Stimulated activated CD4-positive, alpha-beta T cell treated with anti-CD3 and anti-CD28 coated beads, TNF-alpha, amount 100 ng/mL, for 4 hours (primary cell): ENCODE measurements at regions not wholly inside any gene's neighbourhood (a gene's known extent, or its start where the extent isn't known, plus 50 kb on each side); places are given as distances from the start of the nearest gene placed in this dataset.

Source experiments
- DNase-seq, 3 experiments: peaks; one replicate each; pipeline ENCODE4 v3.0.0-alpha.2; 2020; ENCODE audit warnings: low read depth in 3 of 3

DNA sequence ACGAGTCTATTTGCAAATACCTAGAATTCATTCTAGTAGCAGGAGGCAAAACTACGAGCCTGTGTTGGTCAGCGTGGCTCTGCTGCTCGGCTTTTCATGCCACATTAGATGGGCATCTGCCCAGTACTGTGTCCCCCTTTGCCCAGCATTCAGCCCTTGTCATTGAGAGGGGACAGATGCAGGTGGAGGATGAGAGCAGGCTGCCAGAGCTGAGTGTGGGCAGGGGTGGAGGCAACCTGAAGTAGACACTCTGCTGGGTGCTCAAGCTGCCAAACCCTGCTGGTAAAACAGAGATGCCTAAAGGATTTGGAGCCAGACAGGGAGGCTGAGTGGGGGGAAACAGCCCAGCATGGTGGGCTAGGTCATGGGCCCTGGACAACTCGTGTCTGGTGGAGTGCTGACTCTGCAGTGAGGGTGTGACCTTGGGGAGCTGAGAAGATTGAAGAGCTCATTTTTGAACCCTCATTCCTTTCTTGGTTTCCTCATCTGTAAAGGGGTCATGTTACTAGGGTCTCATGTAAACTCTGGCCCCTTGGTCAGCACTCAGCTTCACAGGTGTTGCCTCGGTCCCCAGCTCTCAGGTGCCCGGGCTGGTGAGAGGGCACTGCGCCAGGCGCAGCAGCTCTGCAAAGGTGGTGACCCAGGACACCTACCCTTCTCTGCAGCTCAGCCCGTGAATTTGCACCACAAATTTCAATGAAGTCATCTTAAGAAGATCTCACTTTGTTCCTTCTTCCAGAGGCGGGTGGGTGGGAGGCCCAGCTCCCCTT lies 64.2 kb upstream of the BHLHE23 start:
- no peak for DNase-seq

DNA sequence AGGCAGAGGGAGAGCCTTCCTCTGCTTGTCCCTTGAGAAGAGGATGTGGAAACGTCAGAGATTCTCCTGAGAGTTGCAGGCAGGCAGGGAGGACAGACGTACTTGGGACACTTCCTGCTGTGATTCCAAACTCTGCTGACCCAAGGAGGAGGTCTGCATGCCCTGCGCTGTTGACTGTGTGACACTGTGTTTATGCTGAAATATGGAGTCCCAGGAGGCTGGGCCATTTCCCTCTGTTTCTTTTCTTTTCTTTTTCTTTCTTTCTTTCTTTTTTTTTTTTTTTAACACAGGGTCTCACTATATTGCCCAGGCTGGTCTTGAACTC lies 63.5 kb upstream of the BHLHE23 start:
- no peak for DNase-seq

DNA sequence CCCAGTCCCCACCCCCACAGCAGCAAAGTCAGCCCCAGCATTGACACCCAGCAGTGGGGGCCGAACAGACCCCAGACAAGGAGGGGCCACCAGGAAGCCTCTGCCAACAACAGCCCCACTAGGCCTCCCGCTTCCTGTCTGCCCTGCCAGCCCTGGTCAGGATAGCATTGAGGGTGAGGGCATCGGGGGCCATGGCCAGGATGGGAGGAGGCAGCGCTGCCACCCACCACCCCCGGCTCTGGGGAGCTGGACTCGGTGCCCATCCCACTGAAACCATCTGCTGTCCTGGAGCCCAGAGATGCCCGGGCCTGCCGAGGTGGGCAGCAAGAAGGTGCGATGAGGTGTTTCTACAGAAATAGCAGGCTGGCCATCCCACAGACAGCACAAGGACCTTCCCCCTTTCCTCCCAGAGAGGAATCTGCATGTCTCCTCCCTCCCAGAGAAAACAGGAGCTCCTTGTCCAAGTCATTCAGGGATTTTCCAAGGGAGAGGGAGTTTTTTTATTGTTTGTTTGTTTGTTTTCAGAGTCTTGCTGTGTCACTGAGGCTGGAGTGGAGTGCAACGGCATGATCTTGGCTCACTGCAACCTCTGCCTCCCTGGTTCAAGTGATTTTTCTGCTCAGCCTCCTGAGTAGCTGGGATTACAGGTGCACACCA lies 62.1 kb upstream of the BHLHE23 start:
- no peak for DNase-seq

DNA sequence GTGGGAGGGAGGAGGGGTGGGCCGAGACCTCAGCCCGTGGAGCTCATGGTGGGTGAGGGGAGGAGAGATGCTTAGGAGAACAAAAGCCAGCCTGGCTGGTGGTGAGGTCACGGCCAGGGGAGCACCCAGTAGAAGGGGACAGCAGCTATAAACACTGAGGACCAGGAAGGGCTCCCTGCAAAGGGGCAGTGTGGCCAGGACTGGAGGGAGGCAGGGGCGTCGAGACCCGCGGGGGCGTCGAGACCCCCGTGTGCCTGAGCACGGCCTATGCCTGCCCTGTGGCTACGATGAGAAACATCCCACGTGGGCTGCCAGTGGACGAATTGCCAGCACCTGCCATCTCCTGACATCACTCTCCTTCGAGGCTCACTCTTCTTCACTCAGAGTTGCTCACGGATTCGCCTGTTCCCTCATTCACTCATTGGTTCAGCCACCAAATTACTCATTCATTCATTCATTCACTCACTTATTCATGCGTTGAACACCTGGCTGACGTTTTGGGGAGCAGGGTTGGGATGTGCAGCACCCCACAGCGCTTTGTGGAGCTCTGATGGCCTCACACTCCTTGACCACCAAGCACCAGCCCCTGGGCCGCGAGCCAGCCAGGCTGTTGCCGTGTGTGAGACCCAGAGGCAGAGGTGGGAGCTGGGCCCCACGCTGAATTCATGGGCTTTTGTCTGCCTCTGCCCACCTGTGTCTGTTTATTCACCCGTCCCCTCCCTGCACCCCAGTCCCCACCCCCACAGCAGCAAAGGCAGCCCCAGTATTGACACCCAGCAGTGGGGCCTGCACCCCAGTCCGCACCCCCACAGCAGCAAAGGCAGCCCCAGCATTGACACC lies 61.2 kb upstream of the BHLHE23 start:
- no peak for DNase-seq

DNA sequence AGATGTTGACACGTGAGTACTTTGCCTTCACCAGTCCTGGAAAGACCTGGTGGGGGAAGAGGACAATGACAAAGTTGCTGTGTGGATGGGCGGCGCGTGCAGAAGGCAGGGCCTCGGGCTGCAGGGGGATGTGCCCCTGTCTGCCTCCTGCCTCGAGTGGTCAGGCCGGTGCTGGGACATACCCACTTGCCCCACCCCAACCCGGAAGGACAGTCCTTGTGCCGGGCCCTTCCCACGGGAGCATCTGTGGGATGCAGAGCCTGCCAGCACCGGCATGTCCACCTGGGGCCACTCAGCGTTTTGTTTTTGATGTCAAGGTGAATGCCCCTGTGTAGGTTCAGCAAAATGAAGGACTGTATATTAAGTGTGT lies 60.5 kb upstream of the BHLHE23 start:
- DNase-seq = no peak

DNA sequence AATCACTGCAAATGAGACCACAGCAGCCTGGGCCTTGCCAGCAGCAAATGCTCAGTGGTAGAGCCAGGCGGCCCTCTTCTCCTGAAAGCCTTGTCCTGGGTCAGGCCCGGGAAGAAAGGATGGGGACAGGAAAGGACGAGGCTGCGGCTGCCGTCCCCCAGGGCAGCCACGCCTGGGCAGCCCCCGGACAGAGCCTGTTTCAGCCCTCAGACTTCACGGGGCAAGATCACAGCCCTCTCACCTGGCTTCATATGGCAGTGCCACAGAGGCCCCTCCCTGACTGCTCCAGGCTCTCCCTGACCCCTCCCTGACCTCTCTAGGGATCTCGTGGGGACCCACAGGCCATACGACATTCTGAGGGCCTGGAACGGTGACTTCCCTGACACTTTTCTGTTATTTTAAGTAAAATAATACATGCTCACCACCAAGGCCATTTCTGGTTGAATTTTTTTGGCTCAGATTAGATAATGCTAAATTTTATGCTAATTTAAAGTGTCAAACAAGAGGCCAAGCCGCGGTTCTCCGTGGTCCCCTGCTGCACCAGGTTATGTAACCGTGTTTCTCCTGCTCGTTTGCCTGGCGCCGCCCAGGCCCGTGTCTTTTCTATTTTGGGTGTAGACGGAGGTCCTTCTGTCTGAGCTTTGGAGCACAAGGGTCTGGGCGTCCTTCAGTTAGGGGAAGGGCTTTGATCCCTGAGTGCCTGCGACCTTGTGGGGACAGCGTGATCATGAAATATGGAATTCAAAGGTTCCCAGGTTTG lies 59.9 kb upstream of the BHLHE23 start:
- DNase-seq = no peak

DNA sequence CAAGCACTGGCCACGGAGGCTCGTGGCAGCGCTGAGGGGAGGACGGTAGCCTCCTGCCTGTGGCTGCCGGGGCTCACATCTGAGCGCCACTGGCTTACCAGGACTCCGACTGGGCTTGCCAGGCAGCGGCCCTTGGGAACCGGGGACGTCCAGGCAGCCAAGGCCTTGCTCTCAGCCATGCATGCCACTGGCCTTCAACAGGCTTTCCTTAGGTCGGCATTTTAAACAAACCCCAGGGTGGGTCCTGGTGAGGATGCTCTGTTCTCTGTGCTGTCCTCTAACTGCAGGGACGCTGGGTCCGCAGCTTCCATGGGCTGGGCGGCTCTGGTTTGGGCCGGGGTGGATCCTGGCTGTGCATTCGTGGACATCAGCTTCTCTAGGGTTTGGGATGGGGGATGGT lies 59.1 kb upstream of the BHLHE23 start:
- no peak for DNase-seq

DNA sequence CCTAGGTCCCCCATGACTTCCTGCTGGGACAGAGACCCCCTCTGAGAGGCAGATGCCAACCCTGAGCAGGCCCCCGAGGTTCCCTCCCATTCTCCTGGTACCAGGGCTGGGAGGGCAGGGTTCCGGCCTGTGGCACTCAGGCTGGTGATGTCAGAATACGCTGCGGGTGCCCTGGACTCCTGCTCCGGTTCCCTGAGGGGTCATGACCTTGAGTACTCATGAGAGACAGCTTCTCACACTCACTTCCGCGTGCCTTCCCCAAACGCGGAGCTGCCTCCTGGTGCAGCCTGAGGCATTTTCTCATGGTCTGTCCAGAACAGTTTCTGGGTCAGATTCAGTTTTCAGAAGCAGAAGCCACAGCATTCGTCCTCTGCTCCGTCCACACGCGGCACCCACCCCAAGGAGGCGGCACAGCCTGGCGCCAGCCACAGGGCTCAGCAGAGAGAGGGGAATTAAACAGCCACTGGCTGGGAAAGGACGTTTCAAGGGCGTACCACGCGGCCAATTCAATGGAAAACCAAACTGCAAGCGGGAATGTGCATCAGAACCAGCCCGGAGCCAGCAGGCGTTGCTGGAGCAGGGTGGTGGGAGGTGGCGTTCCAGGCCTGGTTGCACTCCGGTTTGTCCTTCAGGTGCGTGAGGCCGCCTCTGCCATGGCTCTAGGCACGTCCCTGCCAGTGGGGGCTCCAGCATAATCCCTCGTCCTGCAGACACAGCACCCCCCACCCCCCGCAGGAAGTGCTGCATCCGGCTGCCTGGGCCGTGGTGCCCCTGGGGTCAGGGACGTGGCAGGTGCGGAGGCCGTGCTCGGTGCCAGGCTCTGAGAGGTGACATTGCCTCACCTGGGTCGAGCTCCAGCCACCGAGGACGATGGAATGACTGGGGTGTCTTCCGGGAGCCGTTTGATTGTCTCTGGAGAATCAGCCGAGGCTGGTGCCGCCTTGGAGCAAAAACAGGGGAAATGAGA lies 58.3 kb upstream of the BHLHE23 start:
- no peak for DNase-seq

DNA sequence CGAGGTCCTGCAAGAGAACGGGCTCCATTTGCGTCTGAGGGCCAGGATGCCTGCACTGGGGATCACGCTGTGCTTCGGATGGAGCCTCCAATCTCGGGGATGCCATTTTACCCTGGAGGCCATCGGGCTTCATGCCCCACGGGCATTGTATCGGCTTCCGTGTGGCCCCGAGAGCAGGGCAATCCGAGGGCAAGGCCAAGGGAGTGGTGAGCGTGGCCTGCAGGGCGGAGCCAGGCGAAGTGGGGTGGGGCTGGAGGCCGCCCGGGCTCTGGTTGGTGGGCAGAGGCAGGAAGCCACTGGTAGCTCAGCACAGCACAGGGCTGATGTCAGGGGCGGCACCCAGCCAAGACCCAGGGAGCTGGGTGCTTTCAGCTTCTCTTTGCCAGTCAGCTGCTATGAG lies 57.5 kb upstream of the BHLHE23 start:
- DNase-seq = no peak

DNA sequence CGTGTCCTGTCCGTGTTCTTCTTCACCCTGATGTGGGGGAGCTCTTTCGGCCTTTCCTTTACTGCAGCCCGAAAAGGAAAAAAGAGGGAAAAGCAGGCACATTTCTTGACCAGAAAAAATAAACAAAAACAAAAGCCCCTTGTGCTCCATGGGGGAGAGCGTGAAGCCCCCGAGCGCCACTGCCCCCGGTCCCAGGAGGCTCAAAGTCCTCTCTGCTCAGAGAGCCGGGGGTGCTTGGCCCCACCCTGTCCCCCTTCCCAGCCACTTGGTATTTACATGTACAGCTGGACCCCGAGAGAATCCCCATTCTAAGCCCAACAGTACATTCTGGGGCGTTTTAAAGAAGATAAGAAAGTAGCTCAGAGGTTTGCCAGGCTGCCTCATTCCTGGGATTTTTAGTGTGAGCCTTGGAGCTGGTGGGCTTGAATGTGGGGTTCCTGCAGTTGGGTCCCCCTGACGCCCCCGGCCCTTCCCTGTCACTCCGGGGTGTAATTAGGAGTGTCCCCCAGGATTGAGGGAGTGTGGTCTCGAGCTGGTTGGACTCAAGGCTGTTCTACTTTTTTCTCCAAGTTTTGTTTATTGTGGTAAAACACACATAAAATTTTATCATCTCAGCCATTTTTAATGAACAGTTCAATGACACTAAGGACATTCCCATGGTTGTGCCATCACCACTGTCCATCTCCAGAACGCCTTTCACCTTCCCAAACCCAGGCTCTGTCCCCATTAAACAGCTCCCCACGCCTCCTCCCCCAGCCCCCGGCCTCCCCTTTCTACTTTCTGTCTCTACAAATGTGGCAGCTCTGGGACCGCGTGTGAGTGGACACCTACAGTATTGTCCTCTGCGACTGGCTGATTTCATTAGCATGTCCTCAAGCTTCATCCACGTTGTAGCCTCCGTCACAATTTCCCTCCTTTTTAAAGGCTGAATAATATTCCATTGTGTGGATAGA lies 55.7 kb upstream of the BHLHE23 start:
- DNase-seq = no peak

DNA sequence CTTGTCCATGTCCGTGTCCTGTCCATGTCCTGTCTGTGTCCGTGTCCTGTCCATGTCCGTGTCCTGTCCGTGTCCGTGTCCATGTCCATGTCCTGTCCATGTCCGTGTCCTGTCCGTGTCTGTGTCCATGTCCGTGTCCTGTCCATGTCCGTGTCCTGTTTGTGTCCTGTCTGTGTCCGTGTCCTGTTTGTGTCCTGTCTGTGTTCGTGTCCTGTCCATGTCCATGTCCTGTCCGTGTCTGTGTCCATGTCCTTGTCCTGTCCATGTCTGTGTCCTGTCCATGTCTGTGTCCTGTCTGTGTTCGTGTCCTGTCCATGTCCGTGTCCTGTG lies 55.0 kb upstream of the BHLHE23 start:
- DNase-seq = no peak

DNA sequence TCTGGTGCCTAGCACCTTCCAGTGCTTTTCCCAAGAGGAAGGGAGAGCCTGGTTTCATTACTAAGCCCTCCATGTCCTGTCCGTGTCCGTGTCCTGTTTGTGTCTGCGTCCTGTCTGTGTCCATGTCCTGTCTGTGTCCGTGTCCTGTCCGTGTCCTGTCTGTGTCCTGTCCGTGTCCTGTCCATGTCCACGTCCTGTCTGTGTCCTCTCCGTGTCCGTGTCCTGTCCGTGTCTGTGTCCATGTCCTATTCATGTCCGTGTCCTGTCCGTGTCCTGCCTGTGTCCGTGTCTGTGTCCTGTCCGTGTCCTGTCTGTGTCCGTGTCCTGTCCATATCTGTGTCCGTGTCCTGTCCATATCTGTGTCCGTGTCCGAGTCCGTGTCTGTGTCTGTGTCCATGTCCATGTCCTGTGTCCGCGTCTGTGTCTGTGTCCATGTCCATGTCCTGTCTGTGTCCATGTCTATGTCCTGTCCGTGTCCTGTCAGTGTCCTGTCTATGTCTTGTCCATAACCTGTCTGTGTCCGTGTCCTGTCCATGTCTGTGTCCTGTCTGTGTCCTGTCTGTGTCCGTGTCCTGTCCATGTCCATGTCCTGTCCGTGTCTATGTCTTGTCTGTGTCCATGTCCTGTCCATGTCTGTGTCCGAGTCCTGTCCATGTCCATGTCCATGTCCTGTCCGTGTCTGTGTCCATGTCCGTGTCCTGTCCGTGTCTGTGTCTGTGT lies 54.4 kb upstream of the BHLHE23 start:
- DNase-seq = no peak

DNA sequence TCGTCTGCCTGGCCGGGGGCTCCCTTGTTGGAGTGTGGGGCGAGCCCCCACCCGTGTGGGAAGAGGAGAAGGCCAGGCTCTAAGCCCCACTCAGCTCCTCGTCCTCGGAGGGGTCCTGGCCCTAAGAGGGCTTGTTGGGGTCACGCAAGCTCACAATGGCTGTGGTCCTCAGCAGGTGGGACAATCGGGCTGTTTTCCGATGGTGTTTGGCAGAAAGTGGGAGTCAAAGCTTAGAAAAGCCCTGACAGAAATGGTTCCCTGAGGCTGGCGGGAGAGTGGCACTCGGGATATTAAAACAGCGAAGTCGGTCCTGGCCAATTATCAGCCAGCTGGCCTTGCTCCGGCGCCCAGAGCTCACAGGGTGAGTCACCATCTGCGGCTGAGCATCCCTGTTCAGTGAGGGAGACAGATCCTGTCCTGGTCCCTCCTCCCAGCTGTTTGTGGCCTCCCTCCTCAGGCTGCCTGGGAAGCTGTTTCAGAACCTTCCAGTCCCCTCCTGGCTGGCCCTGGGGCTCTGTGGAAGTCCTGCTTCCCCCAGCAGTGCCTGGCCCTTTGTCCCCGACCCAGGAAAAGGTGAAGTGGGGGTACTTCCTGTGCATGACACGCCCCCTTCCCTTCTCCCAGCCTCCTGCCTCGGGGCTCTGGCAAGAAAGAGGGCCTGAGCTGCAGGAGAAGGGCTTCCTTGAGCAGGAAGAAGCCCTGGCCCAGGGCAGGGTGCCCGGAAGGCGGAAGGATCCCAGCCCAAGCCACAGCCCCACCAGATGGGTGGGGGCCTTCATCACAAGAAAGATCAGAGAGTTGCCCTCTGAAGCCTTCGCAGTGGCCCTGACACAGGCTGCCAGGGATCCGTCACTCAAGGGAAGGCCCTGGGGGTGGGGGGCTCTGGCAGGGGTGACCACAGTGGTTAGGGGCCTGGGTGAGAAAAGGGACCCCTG lies 53.6 kb upstream of the BHLHE23 start:
- no peak for DNase-seq

DNA sequence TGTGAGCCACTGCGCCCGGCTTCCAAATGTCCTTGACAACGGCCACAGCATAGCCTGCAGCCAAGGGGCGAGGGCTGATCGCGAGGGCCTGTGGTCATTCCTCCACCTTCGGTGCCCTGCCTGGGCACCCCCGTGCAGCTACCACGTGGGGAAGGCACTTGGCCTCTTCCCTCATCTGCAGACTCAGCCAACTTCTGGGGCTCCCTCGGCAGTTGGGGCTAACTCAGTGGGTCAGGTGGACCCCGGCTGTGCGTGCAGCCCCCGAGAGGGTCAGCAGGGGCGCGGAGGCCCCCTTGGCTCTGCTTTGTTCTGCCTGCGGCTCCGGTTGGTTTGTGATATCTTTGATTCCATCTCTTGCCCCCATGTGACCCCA lies 52.9 kb upstream of the BHLHE23 start:
- no peak for DNase-seq

DNA sequence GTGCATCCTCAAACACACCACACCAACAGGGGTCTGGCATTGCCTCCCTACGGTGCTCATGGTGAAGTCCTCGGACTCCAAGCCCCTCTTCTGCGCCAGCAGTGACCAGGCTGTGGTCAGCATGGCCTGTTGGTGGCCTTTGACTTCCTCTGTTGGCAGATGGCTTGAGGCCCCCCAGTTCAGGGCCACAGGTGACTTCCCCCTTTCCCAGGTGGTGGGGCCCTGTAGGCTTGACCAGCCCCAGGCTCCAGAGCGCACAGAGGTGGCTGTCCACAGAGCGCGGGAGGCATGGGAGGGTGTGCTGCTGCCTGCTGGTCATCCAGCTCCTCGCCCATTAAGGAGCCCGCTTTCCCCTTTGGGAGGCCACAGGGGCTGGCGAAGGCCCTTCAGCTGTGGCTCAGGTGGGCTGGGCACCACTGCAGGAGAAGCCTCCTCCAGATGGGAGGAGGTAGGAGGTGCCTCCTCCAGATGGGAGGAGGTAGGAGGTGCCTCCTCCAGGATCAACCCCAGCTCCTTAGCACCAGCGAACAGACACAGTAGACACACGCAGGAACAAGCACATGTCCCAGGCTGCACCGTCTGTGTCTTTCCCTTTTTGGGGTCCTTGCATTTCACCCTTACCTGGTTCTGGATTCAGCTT lies 52.1 kb upstream of the BHLHE23 start:
- no peak for DNase-seq

DNA sequence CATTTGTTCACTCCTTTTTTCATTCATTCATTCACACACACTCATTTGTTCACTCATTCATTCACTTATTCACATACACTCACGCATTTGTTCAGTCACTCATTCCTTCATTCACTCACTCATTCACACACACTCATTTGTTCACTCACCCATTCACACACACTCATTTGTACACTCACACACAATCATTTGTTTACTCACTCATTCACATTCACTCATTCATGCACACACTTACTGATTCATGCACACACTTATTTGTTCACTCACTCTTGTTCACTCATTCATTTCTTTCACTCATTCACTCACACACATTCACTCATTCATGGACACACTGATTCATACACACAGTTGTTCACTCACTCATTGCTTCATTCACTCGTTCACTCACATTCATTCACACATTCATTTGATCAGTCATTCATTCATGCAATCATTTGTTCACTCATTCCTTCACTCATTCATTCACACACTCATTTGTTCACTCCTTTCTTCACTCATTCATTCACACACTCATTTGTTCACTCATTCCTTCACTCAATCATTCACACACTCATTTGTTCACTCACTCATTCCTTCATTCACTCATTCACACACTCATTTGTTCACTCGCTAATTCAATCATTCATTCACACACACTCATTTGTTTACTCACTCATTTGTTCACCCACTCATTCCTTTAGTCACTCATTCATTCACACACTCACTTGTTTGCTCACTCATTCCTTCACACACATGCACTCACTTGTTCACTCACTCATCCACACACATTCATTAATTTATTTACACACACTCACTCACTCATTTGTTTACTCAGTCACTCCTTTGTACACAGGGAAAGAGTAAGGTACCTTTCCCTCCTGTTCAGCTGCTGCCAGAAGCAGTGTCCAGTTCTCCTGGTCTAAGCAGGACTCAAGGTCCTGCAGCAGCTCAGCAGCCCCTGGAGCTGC lies 50.7 kb upstream of the BHLHE23 start:
- no peak for DNase-seq
